Glutamatergic neuron (in vitro differentiated cells): ENCODE measurements at regions not wholly inside any gene's neighbourhood (a gene's known extent, or its start where the extent isn't known, plus 50 kb on each side); places are given as distances from the start of the nearest gene placed in this dataset.
A peak's percentile ranks its signal among the peaks of the same experiment; 100 is the strongest.

Experiments used
- DNase-seq: peaks from one replicate; pipeline ENCODE4 v3.0.0; 2022
- H3K27ac Mint-ChIP-seq: one replicate; pipeline ENCODE4 v1.8.0; 2020; ENCODE audit warnings: mild to moderate bottlenecking, mixed read lengths, inconsistent platforms; ENCODE audit not compliant: unreplicated experiment
- H3K27me3 Mint-ChIP-seq: one replicate; pipeline ENCODE4 v1.8.0; 2020; ENCODE audit warnings: mild to moderate bottlenecking, moderate library complexity, mixed read lengths, inconsistent platforms; ENCODE audit not compliant: unreplicated experiment
- H3K36me3 Mint-ChIP-seq: one replicate; pipeline ENCODE4 v1.8.0; 2020; ENCODE audit warnings: mild to moderate bottlenecking, mixed read lengths, inconsistent platforms; ENCODE audit not compliant: unreplicated experiment
- H3K4me1 Mint-ChIP-seq: one replicate; pipeline ENCODE4 v1.8.0; 2020; ENCODE audit warnings: mild to moderate bottlenecking, low read depth, mixed read lengths, inconsistent platforms; ENCODE audit not compliant: unreplicated experiment
- H3K4me3 Mint-ChIP-seq: one replicate; pipeline ENCODE4 v1.8.0; 2020; ENCODE audit warnings: mild to moderate bottlenecking, mixed read lengths, inconsistent platforms; ENCODE audit not compliant: unreplicated experiment
- H3K9me3 Mint-ChIP-seq: one replicate; pipeline ENCODE4 v1.8.0; 2020; ENCODE audit warnings: mild to moderate bottlenecking, moderate library complexity, mixed read lengths, inconsistent platforms; ENCODE audit not compliant: unreplicated experiment
- CTCF ChIP-seq: fragments of 200-600 bp; sonication (generic); IDR thresholded peaks from one replicate; pipeline ENCODE4 v1.5.0; 2021; ENCODE audit not compliant: partially characterized antibody, unreplicated experiment

- Mint-ChIP-seq H3K9me3 (peaks cover 6% of the 10 kb centered on the region), H3K36me3 (peaks cover 10% of the 10 kb centered on the region), H3K4me3 (no peak overlapping the region), H3K27ac (no peak overlapping the region), H3K4me1 (no peaks in the 10 kb centered on the region), H3K27me3 (peaks cover 2% of the 10 kb centered on the region)
- no peak for DNase-seq
- no peak for TF ChIP-seq CTCF
Measured at GRCh38 chr17:77343031-77343800, 202.4 kb downstream of the SEC14L1 start.

GRCh38 chr17:77344038-77344437, 203.3 kb downstream of the SEC14L1 start:
- no peak for TF ChIP-seq CTCF
- Mint-ChIP-seq H3K4me1 (no peaks in the 10 kb centered on the region), H3K4me3 (no peak overlapping the region), H3K27me3 (peaks cover 2% of the 10 kb centered on the region), H3K27ac (no peak overlapping the region), H3K36me3 (peaks cover 10% of the 10 kb centered on the region), H3K9me3 (peaks cover 6% of the 10 kb centered on the region)
- DNase-seq: no peak

GRCh38 chr17:77345260-77345910, 204.6 kb downstream of the SEC14L1 start:
- peaks cover 10% of the 10 kb centered on the region for H3K36me3 Mint-ChIP-seq
- no peak for DNase-seq
- peak overlapping the region; percentile 71 for H3K27ac Mint-ChIP-seq
- H3K4me3 Mint-ChIP-seq: no peak overlapping the region
- peaks cover 6% of the 10 kb centered on the region for H3K9me3 Mint-ChIP-seq
- H3K4me1 Mint-ChIP-seq: no peaks in the 10 kb centered on the region
- H3K27me3 Mint-ChIP-seq: peaks cover 2% of the 10 kb centered on the region
- no peak for TF ChIP-seq CTCF

GRCh38 chr17:77346765-77347164, 206.0 kb downstream of the SEC14L1 start:
- H3K4me3 Mint-ChIP-seq: no peak overlapping the region
- peaks cover 6% of the 10 kb centered on the region for H3K9me3 Mint-ChIP-seq
- peaks cover 5% of the 10 kb centered on the region for H3K27me3 Mint-ChIP-seq
- TF ChIP-seq CTCF: no peak
- no peak for DNase-seq
- H3K4me1 Mint-ChIP-seq: no peaks in the 10 kb centered on the region
- H3K36me3 Mint-ChIP-seq: peaks cover 10% of the 10 kb centered on the region
- no peak overlapping the region for H3K27ac Mint-ChIP-seq

- no peak overlapping the region for H3K27ac Mint-ChIP-seq
- no peak for TF ChIP-seq CTCF
Measured at GRCh38 chr17:77347544-77347943, 206.8 kb downstream of the SEC14L1 start.

More at GRCh38 chr17:77347544-77347943, 206.8 kb downstream of the SEC14L1 start:
- H3K4me3 Mint-ChIP-seq: no peak overlapping the region
- no peak for DNase-seq
- peaks cover 5% of the 10 kb centered on the region for H3K27me3 Mint-ChIP-seq
- H3K4me1 Mint-ChIP-seq: no peaks in the 10 kb centered on the region
- H3K36me3 Mint-ChIP-seq: peaks cover 10% of the 10 kb centered on the region
- H3K9me3 Mint-ChIP-seq: peaks cover 6% of the 10 kb centered on the region
